HG03108 (cell line): ENCODE measurements at regions not wholly inside any gene's neighbourhood (a gene's known extent, or its start where the extent isn't known, plus 50 kb on each side); places are given as distances from the start of the nearest gene placed in this dataset.

Experiments
- ATAC-seq: cut with Tn5 transposase; IDR thresholded peaks from one replicate; pipeline ENCODE4 v1.9.1; 2021; ENCODE audit warnings: moderate library complexity; ENCODE audit not compliant: unreplicated experiment

DNA sequence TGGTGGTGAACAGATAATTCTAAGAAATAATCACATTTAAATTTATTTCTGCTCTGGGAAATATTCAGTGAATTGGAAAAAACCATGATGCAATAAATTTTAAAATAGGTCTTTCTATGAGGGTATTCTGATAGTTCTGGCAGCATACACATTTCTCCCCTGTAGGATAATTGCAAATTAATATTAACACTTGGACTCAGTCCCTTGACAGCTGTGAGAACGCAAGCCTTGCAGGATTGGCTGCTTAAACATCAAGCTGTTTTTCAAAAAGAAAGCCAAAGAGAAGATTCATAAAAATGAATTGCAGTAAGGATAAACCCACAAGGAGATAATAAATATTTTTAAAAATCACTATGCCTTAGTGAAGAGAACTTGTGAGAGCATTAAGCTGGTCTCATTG lies 180.0 kb downstream of the MTRR start:
- no peak for ATAC-seq

DNA sequence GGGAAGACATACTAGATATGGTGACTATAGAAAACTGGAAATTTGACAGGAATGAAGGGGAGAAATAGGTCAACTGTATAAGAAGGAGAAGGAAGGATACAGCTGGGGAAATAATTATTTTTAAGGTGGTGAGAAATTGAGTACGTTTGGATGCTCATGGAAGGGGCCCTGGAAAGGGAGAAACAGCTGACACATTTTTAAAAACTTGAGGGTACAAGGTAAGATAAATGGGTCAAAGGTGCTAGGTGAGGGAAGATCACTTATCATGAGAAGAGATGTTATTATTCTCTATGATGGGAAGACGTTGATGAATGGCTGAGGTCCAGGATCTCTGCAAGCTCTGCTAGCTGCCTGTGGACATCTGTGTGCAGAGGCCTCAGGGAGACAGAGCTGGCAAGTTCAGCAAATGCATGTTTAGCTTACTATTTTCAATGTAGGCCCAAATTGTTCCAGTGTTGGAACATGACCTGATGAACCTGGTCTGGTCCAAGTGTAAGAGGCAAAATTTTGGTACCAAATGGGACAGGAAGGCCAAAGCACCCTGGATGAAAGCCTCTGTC lies 181.7 kb downstream of the MTRR start:
- ATAC-seq: no peak

DNA sequence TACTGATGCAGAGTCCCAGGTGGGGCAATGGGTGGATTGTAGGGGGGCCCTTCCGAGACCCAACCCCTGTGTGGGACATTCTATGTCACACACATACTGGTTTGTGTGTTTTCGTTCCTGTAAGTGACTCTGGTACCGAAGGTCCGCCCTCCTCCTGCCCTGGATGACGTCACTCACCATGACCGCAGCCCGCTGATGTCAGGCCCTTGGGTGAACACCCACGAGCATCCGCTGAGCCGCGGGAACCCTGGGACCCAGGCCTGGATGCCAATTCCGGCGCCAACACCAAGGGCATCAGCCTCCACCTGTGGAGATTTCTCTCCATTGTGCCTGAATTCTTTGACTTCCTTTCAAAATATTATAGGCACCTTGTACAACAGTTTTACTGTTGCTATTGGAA lies 184.3 kb downstream of the MTRR start:
- ATAC-seq: no peak

DNA sequence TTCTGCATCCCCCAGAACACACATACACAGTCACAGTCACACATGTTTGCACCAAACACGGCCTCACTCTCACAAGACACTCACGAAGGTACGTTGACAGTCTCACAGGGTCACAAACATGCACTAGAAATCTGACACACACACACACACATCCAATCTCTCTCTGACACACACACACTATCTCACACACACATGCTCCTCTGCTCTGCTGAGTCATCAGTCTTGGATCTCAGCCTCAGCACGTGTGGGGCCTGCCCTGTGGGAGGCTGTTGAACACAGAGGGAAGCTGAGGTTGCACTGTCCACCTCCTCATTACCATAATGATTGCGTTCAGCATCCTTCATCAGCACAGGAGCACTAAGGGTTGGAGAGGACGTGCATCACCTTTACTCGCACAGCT lies 188.8 kb downstream of the MTRR start:
- no peak for ATAC-seq

DNA sequence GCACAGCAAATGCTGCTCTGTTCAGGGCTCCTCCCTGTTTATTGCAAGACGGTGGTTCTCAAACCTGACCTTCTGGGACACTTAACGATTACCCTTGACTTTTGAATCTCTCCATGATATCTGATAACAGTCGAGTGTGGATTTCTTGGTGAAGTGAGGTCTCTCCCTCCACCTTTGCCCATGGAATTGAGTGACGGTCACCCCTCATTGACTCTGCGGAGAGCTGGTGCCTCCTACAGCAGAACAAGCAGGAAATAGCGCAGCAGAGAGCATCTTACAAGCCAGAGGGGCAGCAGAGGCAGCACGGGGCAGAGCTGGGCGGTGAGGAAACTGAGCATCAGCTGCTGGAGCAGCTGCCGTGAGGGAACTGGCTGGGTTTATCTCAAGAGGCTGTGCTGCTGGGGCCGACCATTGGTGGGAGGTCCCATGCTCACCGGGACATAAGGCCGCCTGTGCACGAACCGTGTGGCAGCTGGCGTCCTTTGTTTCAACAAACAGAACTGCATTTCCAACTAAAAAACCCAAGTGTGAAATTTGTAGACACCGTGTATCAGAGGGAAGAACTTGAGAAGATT lies 189.8 kb downstream of the MTRR start:
- no peak for ATAC-seq

DNA sequence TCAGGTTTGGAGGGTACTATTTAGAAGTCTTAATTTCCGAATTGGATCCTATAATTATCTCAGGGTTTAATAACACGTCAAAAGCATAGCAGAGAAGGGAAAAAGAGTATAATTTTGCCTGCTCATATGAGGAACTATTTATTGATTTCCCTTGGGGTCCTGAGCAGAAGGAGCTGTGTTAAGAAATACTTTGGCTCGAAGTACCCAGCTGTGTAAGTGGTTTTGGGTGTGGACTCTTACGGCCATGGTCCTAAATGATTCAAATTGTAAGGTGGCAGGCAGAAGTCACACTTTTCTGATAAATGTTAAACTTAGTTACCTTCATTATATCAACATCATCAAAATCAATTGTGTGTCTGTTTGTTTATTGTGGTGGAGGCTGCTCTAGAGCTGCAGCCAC lies 190.4 kb downstream of the MTRR start:
- ATAC-seq: no peak

DNA sequence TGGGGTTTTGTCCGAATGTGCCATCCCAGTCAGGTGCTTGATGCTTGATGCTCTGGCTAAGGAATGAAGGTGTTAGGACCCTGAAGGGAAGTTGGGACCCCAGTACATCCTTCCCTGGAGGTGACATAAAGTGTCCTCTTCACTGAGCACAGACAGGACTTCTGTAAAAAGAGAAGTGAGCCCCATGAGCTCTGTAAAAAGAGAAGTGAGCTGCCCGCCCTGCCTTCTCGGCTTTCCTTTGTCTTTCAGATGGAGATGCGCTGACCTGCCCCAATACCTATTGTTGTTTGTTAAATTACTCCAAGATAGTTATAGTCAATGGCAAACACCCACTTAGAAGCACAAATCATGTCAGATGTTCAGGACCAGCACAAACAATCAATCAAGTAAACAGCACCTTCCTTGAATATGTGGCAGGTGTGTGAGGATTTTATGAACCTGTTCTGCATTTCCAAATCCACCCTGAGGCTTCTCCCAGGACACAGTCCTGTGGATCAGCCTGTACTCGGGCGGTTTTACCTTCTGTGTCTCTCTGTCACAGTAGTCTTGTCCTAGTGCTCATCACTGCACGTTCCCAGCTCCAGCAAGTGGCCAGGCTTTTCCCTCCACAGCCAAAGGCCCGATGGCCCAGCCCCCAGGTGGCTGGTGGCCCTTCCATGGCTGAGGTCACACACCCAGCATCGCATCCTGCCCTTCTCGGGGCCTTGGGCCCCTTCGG lies 191.4 kb downstream of the MTRR start:
- no peak for ATAC-seq

DNA sequence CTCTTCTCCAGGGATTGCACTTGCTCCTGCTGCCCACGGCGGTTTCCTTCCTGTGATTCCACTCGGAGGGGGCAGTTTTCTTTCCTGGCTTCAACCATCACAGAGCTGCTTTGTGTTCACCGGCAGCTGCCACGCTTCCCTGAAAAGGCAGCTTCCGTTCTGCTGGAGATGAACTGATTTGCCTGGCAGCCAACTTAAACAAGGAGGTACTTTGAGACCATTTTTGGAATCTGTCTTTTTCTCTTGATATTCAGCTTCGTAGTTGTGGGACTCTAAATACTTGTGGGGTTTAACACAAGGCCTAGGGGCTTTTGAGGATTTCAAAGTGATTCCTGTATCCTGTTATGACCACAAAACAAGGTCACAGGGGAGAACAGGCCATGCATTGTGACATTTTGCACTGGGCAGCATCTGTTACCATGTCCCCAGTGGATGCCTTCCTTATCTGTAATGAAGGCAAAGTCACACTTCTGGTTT lies 192.0 kb downstream of the MTRR start:
- ATAC-seq: no peak

DNA sequence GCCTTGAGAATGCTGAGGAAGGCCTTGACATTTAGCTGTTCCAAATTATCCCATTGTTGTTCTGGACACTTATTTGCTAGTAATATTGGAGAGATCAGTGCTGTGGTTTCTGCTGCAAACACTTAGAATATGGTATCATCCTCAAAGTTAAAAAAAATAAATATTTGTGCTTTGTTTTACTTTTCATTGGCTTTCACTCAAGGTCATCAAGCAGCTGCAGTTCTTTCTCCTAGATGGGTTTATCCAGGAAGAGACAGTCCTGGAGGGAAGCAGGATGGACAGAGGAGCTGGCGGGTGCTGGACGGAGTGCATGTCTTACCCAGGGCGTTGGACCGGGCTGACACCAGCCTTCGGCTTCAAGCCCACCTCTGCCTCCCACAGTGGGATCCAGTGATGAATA lies 193.6 kb downstream of the MTRR start:
- ATAC-seq: no peak

DNA sequence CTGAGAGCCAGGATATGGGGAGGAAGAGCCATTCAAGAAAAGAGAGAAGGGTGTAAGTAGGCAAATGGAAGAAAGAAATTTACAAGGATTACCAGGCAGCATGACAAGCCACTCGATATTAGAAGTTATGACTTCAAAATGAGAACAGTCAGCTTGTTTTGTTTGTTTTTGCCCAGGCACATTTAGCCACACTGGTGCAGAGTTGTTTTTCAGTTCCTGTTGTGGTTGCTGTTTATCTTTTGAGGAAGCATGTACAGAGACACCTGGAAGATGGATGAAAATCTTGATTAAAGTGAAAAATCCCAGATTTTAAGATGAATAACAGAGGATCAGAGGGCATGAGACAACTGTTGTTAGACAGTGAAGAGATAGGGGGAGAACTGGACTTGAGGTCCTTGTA lies 199.1 kb downstream of the MTRR start:
- no peak for ATAC-seq

DNA sequence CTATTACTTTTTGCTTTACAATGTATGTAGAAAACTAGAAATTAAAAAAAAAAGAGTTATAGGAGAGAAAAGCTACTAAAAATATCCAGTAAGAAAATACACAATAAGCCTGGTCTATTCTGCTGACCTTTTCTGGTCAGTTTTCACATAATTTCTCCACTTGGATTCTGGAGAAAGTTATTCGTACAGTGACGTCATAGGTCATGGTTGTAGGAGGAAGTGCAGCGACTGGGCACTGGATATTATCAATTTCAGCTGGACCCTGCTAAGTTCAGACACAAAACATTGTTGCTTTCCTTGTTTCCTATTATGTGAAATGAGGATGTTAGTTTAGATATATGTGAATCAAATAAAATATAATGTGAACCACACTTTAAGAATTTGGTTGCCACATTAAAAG lies 201.2 kb downstream of the MTRR start:
- no peak for ATAC-seq

DNA sequence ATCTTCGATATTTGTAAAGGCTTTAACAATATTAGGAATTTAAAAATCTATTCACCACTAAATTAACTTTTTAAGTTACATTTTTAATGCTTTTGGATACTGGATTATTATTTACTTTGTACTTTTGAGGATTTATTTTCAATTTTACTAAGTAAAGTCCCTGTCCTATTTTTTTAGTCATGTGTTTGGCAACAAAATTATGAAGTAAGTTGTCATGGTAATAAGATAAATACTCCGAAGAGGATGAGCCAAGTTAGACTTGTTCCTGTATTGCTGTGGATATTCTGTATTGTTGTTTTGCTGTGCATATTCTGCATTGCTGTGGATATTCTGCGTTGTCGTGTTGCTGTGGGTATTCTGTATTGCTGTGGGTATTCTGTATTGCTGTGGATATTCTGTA lies 210.1 kb downstream of the MTRR start:
- no peak for ATAC-seq

DNA sequence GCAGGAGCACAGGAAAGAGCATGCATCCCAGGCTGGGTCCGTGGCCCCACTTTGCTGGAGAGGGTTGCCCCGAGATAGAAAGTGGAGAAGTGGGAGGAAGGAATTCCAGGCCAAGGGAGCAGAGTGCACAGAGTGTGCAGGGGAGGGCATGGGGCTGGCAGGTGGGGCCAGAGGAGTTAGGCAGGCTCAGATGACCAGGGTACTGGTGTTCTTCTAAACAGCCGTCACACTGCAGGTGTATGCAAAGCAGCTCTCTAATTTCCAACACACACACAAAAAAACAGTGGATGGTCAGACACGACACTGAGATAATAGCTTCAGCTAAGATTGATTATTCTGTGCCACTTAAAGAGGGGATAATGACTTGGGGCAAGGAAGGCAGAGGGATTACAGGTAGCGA lies 212.2 kb downstream of the MTRR start:
- ATAC-seq: no peak

DNA sequence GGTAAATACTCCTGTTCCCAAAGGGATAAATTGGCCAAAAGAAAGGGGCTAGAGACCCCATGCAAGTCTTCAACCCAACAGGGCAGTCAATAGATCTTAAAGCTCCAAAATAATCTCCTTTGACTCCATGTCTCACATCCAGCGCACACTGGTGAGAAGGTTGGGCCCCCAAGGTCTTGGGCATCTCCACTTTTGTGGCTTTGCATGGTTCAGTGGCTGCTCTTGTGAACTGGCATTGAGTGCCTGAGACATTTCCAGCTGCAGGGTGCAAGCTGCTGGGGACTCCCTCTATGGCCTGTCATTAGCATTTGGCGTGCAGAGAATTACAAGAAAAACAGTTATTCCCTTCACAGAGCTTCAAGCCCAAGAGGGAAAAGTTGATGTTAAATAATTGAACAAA lies 224.7 kb downstream of the MTRR start:
- ATAC-seq: no peak

DNA sequence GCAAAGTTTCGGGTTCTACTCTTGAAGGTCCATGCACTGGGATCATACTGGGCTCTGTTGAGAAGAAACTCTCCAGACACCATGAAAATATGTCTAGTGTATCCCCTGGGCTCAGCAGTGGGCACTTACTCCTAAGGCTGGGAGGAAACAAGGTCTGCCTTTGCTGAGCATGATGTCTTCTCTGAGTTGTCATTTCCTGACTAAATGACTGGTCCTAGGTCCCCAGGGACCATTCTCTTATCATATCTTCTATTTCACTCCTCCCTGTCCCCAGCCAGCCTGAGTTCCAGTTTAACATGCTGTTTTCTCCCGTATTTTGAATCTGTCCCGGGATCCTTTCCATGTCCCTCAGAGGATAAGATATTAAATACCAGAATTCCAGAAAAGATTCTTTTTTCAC lies 225.4 kb downstream of the MTRR start:
- no peak for ATAC-seq

DNA sequence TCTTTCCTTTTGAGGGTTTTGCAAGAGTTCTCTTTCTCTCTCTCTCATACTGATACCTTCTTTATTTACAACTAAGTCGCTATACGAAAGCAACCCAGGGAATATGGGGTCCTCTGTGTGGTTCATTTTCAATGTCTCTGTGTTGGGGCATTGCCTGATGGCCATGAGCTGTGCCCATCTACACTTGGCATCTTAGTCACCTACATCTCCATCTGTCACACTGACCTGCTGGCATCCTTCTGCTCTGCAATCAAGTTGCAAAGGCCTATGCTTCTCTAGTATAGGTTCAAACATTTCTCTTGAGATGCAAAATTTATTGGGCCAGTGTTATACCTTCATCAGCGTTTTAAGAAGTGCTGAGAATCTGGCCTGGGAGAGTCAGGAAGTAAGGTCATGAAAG lies 228.2 kb downstream of the MTRR start:
- no peak for ATAC-seq

DNA sequence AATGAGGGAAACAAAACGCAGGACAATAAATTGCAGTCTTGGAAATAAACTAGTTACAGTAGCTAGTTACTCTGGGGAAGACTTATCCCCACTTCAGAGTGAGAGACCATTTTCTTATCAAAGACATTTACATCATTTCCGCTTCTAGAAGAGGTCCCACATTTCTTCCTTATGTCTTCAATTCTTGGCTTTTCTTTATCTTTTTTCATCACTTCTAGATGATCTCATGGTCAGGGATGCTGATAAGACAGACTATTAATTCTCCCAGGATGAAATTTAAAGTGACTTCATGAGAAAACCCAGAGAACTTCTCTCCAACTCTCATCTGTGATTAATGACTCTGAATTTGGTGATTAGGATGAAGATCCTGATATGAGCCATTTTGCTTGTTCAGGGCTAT lies 229.1 kb downstream of the MTRR start:
- no peak for ATAC-seq

DNA sequence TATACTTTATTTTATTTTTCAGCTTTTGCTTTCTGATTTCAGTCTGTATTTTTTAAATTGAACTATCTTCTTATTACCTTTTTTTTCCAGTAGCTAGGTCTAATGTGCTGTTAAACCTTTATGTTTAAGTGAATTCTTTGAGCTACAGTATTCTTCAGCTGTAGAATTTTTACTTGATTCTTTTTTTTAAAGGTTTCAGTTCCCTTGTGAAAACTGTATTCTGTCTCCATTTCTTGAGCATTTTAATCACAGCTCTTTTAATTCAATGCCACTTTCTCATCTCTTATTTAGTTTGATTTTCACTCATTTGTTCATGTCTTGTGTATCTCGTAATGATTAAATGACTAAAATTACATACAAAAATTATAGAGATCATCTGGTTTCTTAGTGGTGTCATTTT lies 233.8 kb downstream of the MTRR start:
- ATAC-seq: no peak

DNA sequence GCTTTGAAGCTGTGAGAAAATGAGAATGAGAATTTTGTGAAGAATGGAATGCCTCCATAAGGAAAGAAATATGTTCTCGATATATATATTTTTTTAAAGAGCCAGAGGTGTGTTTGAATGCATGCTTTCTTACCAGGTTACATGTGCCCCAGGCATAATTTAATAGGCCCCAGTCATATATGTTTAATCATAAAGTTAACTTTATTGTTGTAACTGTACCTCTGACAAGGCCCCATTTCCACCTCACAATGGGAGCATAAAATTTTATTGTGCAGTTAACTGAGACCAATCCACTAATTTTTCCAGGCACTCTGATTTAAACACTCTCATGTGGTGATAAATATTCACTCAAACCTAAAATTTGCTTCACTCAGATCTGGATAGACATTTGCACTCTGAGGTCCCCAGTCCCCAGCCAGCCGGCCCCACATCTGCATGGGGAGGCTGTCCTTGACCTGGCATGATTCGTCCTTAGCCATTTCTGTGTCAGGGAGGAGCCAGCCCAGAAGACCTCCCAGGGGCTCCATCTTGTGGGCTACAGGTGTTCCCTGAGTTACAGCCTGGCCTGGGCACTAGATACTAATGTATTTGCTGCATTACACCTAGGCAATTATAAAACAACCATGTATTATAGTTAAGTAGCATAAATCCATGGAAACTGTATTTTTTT lies 245.8 kb downstream of the MTRR start:
- no peak for ATAC-seq

DNA sequence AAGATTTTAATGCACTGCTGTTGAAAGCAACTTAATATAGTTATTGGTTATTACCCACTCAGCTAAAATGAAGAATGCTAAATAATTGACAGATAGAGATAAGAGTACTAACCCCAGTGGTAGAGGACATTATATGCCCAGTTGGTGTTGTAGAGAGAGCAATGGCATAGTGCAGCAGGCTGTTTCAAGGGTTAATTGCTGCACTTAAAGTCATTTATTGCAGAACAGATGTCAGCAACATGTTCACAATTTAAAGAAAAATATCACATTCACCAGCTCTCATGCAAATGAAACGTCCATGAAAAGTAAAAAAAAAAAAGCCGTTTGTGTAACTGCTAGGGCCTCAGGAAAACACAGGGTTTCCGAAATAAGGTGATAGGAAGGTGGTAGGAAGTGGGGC lies 254.6 kb downstream of the MTRR start:
- no peak for ATAC-seq

DNA sequence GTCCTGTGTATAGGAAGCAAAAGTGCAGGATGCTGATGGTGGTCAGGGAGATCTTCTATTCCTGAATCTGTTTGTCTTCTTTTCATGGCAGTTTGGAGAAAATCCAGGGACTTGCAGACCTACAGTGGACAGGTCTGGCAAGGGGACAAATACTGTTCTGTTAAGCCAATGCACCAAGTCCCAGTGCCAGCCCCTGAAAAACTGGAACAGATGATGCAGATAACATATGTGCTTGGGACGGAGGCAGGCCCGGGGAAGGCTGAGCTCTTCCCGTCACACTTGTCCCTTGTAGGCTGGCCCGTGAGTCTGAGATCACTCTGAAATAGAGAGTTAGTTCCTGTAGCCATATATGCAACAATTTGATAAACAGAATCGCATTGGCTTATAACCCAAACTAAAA lies 265.7 kb downstream of the MTRR start:
- no peak for ATAC-seq

DNA sequence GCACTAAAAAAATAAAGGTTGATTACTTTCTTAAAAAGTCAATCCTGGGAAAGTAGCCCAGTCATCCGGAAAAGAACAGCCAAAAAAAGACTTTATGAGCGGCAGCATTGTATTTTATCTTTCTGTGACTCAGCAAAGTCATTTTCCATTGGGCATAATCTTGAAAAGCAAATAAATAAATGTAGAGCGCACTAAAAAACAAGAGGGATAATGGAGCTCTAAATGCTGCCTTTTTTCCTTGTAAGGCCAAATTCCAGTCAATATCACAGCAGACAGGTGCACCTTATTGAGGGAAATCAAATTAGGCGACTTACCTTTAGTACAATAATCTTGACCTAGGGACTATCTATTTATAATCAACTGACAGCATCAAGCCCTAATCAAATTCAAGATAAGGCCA lies 266.8 kb downstream of the MTRR start:
- ATAC-seq: no peak
